K562 (cell line): ENCODE measurements at regions not wholly inside any gene's neighbourhood (a gene's known extent, or its start where the extent isn't known, plus 50 kb on each side); places are given as distances from the start of the nearest gene placed in this dataset.

Experiments used
- PHF21A ChIP-seq: fragments of 450-650 bp; IDR thresholded peaks from 2 replicates; pipeline ENCODE4 v1.6.1; 2017; ENCODE audit warnings: low read depth, borderline replicate concordance
- SIX5 ChIP-seq, 2 experiments: IDR thresholded peaks; 2 replicates each; pipeline ENCODE4 v1.6.1; 2011; ENCODE audit warnings: low read length in 2 of 2, borderline replicate concordance in 1 of 2, low read depth in 1 of 2, mild to moderate bottlenecking in 1 of 2, moderate library complexity in 1 of 2; ENCODE audit not compliant: insufficient read depth in 1 of 2
- ZBTB12 ChIP-seq: fragments of 250-450 bp; sonication (Bioruptor Pico); IDR thresholded peaks from 2 replicates; pipeline ENCODE4 v1.4.0; 2020
- ZNF121 ChIP-seq: sonication (generic); formaldehyde crosslinking; conservative IDR thresholded peaks from 2 replicates; pipeline ENCODE4 v1.8.0; 2022; ENCODE audit warnings: missing genetic modification reagents
- ZNF24 ChIP-seq: fragments of 450-650 bp; IDR thresholded peaks from 2 replicates; pipeline ENCODE4 v1.6.1; 2016

DNA sequence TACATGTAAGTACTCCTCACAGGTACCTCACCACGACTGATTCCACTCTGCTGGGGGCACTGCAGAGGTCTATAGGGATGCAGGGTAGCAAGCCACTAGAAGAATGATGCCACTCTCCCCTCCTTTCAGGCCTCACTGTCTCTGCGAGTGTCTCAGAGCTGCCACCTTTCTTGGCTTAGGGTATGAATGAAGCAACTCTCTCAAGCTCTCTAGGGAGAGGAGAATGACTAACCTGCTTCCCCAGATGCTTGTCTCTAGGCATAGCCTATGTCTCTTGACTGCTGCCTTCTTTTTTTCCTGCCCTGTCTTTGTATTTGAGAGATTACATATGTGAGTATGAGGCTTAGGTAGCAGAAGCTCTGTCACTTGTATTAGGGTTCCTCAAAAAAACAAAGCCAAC, 566.5 kb upstream of the ATP2B1 start:
- TF ChIP-seq ZNF121 (CRISPR knock-in tag): no peak
- TF ChIP-seq ZNF24: no peak
- no peak for TF ChIP-seq ZBTB12 (CRISPR knock-in tag)
- no peak for TF ChIP-seq SIX5 (IDR thresholded peaks at IDR 0.05; ENCODE audit: borderline replicate concordance in 1 of 2, insufficient read depth in 1 of 2, low read depth in 1 of 2, low read length in 2 of 2)
- TF ChIP-seq PHF21A: no peak
